ENCODE measurements at regions not wholly inside any gene's neighbourhood (a gene's known extent, or its start where the extent isn't known, plus 50 kb on each side); places are given as distances from the start of the nearest gene placed in this dataset.

DNA sequence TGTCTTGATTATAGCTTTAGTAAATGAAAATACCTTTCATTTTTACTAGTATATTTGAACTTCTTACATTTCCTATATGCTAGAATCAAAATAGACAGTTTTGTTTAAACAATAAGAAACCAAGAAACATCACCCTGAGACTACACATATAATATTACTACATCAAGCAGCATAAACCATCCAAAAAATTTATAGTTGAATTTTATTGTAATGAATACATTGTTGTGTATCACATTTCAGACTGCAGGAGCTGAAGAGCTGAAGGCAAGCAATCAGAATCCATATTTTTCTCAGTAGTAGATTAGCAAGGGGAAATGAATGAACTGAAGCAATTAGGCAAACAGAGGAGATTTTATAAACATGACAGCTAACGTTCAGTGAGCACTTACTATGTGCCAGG lies 379.2 kb downstream of the BTG1 start:
- POLR2A ChIA-PET = interaction anchor here (0.9 to 1.3 kb wide), 3 partner anchors 8 to 188 kb away, joined by 3 read pairs; no protein-coding TSS in a partner anchor
- no peak for DNase-seq (ENCODE audit: unreplicated experiment)
- H3K9me3 Mint-ChIP-seq (ENCODE audit: unreplicated experiment) = no peaks in the 10 kb centered on the region

DNA sequence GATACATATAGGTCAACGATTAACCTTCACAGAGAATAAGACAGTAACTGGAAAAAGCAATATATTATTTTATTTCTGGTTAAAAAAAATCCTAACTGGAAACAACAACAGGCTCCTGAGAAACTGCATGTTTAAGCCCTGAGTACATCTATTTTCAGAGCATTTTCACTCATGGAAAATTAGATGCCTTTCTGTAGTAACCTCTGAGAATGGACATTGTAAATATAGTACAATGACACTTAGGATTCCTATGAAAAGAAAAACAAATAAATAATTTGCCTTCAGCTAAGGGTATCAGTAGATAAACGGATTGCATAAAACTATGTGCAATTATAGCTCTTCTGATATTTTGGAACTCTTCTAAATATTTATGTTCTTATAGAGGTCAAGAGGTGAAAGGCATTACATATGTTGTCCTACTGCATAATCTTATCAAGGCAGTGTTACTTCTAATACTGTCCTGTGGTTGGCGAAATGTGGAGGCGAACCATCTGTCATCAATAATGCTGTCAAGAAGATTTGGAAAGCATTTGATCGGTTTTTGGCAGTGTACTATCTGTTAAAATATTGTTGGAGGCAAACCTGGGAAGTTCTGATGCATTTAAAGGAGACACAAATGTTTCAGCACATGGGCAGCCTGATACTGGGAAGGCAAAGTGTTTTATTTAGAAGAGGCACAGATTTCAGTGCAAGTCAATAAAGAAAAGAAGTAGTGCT lies 381.8 kb downstream of the BTG1 start:
- no peak overlapping the region for H3K4me3 Mint-ChIP-seq (ENCODE audit: unreplicated experiment)
- no peaks in the 10 kb centered on the region for H3K36me3 Mint-ChIP-seq (ENCODE audit: insufficient read depth, unreplicated experiment)
- intact Hi-C loops (cut with micrococcal nuclease) = no loop called here
- no TSS peak for BruUV-seq (replicated peaks)
- H3K9me3 Mint-ChIP-seq (ENCODE audit: unreplicated experiment) = peaks cover 13% of the 10 kb centered on the region
- H3K27ac Mint-ChIP-seq (ENCODE audit: low read depth, unreplicated experiment) = no peak overlapping the region
- CTCF ChIA-PET = interaction anchor here (0.8 kb wide), 1 partner anchor 186 kb away, joined by 4 read pairs; no protein-coding TSS in a partner anchor
- H3K27me3 Mint-ChIP-seq (ENCODE audit: insufficient read depth, unreplicated experiment) = no peaks in the 10 kb centered on the region
- DNase-seq (ENCODE audit: unreplicated experiment) = no peak
- TF ChIP-seq, protein P1, sequence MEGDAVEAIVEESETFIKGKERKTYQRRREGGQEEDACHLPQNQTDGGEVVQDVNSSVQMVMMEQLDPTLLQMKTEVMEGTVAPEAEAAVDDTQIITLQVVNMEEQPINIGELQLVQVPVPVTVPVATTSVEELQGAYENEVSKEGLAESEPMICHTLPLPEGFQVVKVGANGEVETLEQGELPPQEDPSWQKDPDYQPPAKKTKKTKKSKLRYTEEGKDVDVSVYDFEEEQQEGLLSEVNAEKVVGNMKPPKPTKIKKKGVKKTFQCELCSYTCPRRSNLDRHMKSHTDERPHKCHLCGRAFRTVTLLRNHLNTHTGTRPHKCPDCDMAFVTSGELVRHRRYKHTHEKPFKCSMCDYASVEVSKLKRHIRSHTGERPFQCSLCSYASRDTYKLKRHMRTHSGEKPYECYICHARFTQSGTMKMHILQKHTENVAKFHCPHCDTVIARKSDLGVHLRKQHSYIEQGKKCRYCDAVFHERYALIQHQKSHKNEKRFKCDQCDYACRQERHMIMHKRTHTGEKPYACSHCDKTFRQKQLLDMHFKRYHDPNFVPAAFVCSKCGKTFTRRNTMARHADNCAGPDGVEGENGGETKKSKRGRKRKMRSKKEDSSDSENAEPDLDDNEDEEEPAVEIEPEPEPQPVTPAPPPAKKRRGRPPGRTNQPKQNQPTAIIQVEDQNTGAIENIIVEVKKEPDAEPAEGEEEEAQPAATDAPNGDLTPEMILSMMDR (IDR thresholded peaks at IDR 0.05; ENCODE audit: unreplicated experiment) = no peak
- POLR2A ChIA-PET = interaction anchor here (0.7 to 1.3 kb wide), 2 partner anchors 55 to 373 kb away, joined by 3 to 4 read pairs; no protein-coding TSS in a partner anchor
- H3K4me1 Mint-ChIP-seq (ENCODE audit: insufficient read depth, unreplicated experiment) = no peaks in the 10 kb centered on the region

More for the DNA sequence above, 379.2 kb downstream of the BTG1 start:
- intact Hi-C loops (cut with micrococcal nuclease) = no loop called here
- H3K36me3 Mint-ChIP-seq (ENCODE audit: insufficient read depth, unreplicated experiment) = no peaks in the 10 kb centered on the region
- H3K4me3 Mint-ChIP-seq (ENCODE audit: unreplicated experiment) = no peak overlapping the region
- TF ChIP-seq, protein P1 (IDR thresholded peaks at IDR 0.05; ENCODE audit: unreplicated experiment) = no peak
- no peaks in the 10 kb centered on the region for H3K4me1 Mint-ChIP-seq (ENCODE audit: insufficient read depth, unreplicated experiment)
- H3K27me3 Mint-ChIP-seq (ENCODE audit: insufficient read depth, unreplicated experiment) = no peaks in the 10 kb centered on the region
- H3K27ac Mint-ChIP-seq (ENCODE audit: low read depth, unreplicated experiment) = no peak overlapping the region
- CTCF ChIA-PET = interaction anchor here (0.6 kb wide), 1 partner anchor 9 kb away, joined by 3 read pairs; no protein-coding TSS in a partner anchor
- no TSS peak for BruUV-seq (replicated peaks)

DNA sequence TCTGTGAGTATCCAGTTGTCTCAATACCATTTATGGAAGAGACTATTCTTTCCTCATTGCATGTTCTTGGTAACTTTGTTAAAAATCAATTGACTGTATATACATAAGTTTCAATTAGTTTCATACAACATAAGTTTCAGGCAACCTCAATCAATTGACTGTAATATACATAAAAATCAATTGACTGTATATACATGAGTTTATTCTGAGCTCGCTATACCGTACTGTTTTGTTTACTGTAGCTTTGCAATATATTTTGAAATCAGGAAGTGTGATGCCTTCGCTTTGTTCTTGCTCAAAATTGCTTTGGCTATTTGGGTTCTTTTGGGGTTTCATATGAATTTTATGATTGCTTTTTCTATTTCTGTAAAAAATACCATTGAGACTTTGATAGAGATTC lies 392.0 kb downstream of the BTG1 start:
- TF ChIP-seq, protein P1 (IDR thresholded peaks at IDR 0.05; ENCODE audit: unreplicated experiment) = no peak
- Mint-ChIP-seq H3K4me3 (ENCODE audit: unreplicated experiment) (no peak overlapping the region), H3K27me3 (ENCODE audit: insufficient read depth, unreplicated experiment) (no peaks in the 10 kb centered on the region), H3K4me1 (ENCODE audit: insufficient read depth, unreplicated experiment) (no peaks in the 10 kb centered on the region), H3K9me3 (ENCODE audit: unreplicated experiment) (peaks cover 7% of the 10 kb centered on the region), H3K27ac (ENCODE audit: low read depth, unreplicated experiment) (no peak overlapping the region), H3K36me3 (ENCODE audit: insufficient read depth, unreplicated experiment) (no peaks in the 10 kb centered on the region)
- BruUV-seq (replicated peaks) = no TSS peak
- POLR2A ChIA-PET = interaction anchor here (0.6 kb wide), 1 partner anchor 379 kb away, joined by 3 read pairs; no protein-coding TSS in a partner anchor
- CTCF ChIA-PET = interaction anchor here (0.7 kb wide), 2 partner anchors 9 to 56 kb away, joined by 3 read pairs; no protein-coding TSS in a partner anchor
- intact Hi-C loops (cut with micrococcal nuclease) = no loop called here
- no peak for DNase-seq (ENCODE audit: unreplicated experiment)

DNA sequence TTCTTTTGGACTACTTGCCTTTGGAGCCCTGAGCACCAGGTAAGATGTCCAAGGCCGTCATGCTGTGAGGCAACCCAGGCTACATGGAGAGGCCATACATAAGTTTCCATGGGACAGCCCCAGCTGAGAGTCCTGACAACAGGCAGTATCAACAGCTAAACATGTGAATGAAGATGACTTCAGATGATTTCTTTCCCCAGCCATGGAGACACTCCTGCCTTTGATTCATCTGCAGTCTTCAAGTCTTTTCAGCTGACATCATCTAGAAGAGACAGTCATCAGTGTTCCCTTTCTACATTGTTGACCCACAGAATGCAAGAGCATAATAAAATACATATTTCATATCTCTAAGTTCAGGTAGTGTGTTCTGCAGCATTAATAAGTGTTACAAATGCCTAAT lies 398.7 kb downstream of the BTG1 start:
- DNase-seq (ENCODE audit: unreplicated experiment) = no peak
- Mint-ChIP-seq H3K4me3 (ENCODE audit: unreplicated experiment) (no peak overlapping the region), H3K27me3 (ENCODE audit: insufficient read depth, unreplicated experiment) (no peaks in the 10 kb centered on the region), H3K27ac (ENCODE audit: low read depth, unreplicated experiment) (no peak overlapping the region), H3K36me3 (ENCODE audit: insufficient read depth, unreplicated experiment) (no peaks in the 10 kb centered on the region), H3K9me3 (ENCODE audit: unreplicated experiment) (peaks cover 3% of the 10 kb centered on the region), H3K4me1 (ENCODE audit: insufficient read depth, unreplicated experiment) (no peaks in the 10 kb centered on the region)
- intact Hi-C loops (cut with micrococcal nuclease) = no loop called here
- BruUV-seq (replicated peaks) = no TSS peak
- ChIA-PET POLR2A (interaction anchor here (0.6 to 1.1 kb wide), 4 partner anchors 12 to 120 kb away, joined by 3 to 4 read pairs (median 3); no protein-coding TSS in a partner anchor), CTCF (no interaction called here)
- TF ChIP-seq, protein P1 (IDR thresholded peaks at IDR 0.05; ENCODE audit: unreplicated experiment) = no peak

All from MCF 10A (cell line).